Fibroblast of pulmonary artery (primary cell): ENCODE measurements at regions not wholly inside any gene's neighbourhood (a gene's known extent, or its start where the extent isn't known, plus 50 kb on each side); places are given as distances from the start of the nearest gene placed in this dataset.
A peak's percentile ranks its signal among the peaks of the same experiment; 100 is the strongest.

Source experiments
- DNase-seq: peaks from one replicate; pipeline ENCODE4 v3.0.0-alpha.2; 2010; ENCODE audit warnings: low read depth
- H3K4me3 ChIP-seq: replicated peaks from 2 replicates; pipeline ENCODE4 v1.5.1; 2011; ENCODE audit warnings: low read depth, mild to moderate bottlenecking, control low read depth, low read length, moderate library complexity
- CTCF ChIP-seq: IDR thresholded peaks from 2 replicates; pipeline ENCODE4 v1.5.1; 2011; ENCODE audit warnings: mild to moderate bottlenecking, control low read depth, low read length, inconsistent platforms; ENCODE audit errors: missing control alignments

DNA sequence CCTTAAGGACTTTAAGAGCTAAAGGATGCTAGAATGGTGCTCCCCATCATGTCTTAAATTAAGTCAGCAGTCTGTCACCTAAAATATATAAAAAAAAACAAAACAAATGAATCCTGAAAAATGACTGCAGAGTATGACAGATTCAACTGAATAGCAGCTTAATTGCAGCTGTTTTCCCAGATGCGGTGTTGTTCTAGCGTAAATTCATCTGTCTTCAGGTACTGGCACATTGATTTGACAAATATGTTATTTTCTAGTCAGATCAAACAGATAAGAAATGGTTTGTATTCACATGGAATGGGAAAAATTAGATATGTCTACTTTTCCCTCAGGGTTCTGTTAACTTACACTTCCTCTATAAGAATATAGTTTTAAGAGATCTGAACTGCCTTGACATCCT, 211.7 kb downstream of the NAF1 start:
- no peak for DNase-seq
- H3K4me3 ChIP-seq: no peak overlapping the region
- TF ChIP-seq CTCF: no peak

GRCh38 chr4:162952232-162952631, 214.5 kb downstream of the NAF1 start:
- no peak overlapping the region for H3K4me3 ChIP-seq
- DNase-seq: peak; percentile 0
- no peak for TF ChIP-seq CTCF

DNA sequence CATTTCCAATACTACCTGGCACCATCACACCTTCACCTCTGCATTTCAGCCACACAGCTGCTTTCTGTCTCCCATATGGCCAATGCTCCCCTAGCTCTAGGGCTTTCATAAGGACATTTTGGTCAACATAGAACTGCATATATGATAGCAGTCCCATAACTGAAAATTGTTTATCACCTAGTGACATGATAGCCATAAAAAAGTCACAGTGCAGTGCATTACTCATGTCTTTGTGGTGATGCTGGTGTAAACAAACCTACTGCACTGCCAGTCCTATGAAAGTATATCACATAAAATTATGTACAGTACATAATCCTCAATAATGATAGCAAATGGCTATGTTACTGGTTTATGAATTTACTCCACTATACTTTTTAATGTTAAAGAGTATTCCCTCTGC, 221.0 kb downstream of the NAF1 start:
- no peak overlapping the region for H3K4me3 ChIP-seq
- no peak for DNase-seq
- no peak for TF ChIP-seq CTCF

- no peak for DNase-seq
- no peak overlapping the region for H3K4me3 ChIP-seq
Observed at GRCh38 chr4:162943263-162943662, 223.4 kb downstream of the NAF1 start.

GRCh38 chr4:162938738-162939485, 227.8 kb downstream of the NAF1 start:
- no peak for TF ChIP-seq CTCF
- no peak for DNase-seq
- no peak overlapping the region for H3K4me3 ChIP-seq

More at GRCh38 chr4:162943263-162943662, 223.4 kb downstream of the NAF1 start:
- no peak for TF ChIP-seq CTCF

GRCh38 chr4:162935214-162935613, 231.5 kb downstream of the NAF1 start:
- DNase-seq: no peak
- TF ChIP-seq CTCF: no peak
- H3K4me3 ChIP-seq: no peak overlapping the region

DNA sequence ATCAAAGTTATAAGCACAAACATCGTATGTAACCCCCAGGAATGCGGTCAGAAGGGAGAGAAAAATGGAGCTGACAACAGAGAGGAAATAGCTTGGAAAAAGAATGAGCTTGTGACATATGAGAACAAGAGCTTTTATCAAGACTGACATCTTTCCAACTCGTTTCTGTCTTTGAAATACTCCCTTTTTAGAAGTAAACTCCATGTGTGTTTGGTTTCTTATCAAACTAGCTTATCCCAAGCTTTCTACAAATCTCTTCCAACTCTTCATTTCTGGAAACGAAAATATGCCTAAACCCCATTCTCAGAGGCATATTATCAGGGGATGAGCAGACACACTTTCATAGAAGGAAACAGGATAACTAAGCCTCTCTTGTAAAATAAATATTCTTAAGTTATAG, 235.4 kb downstream of the NAF1 start:
- no peak for TF ChIP-seq CTCF
- DNase-seq: no peak
- no peak overlapping the region for H3K4me3 ChIP-seq
